ENCODE measurements at regions not wholly inside any gene's neighbourhood (a gene's known extent, or its start where the extent isn't known, plus 50 kb on each side); places are given as distances from the start of the nearest gene placed in this dataset.

GRCh38 chr4:17286752-17287460 is 225.0 kb downstream of the QDPR start:
- no peak for DNase-seq

GRCh38 chr4:17285747-17286146 is 226.1 kb downstream of the QDPR start:
- no peak for DNase-seq

- DNase-seq: no peak
These were observed 227.3 kb downstream of the QDPR start for GRCh38 chr4:17284323-17285175.

GRCh38 chr4:17283832-17284231 is 228.1 kb downstream of the QDPR start:
- no peak for DNase-seq

GRCh38 chr4:17283251-17283650 is 228.6 kb downstream of the QDPR start:
- DNase-seq: no peak

- no peak for DNase-seq
These were observed 231.4 kb downstream of the QDPR start for GRCh38 chr4:17280261-17281018.

GRCh38 chr4:17276776-17277175 is 235.1 kb downstream of the QDPR start:
- no peak for DNase-seq

- DNase-seq: no peak
These were observed 236.1 kb downstream of the QDPR start for GRCh38 chr4:17275836-17276235.

GRCh38 chr4:17273047-17273446 is 238.8 kb downstream of the QDPR start:
- no peak for DNase-seq

GRCh38 chr4:17272154-17272553 is 239.7 kb downstream of the QDPR start:
- DNase-seq: no peak

GRCh38 chr4:17265653-17266052 is 246.2 kb downstream of the QDPR start:
- no peak for DNase-seq

GRCh38 chr4:17265139-17265538 is 246.8 kb downstream of the QDPR start:
- no peak for DNase-seq

- DNase-seq: no peak
These were observed 251.6 kb downstream of the QDPR start for GRCh38 chr4:17260166-17260907.

GRCh38 chr4:17258106-17258505 is 253.8 kb downstream of the QDPR start:
- no peak for DNase-seq

GRCh38 chr4:17252131-17252530 is 259.8 kb downstream of the QDPR start:
- no peak for DNase-seq

GRCh38 chr4:17251101-17251500 is 260.8 kb downstream of the QDPR start:
- DNase-seq: no peak

- DNase-seq: no peak
These were observed 261.3 kb downstream of the QDPR start for GRCh38 chr4:17250591-17250990.

- DNase-seq: no peak
These were observed 265.2 kb downstream of the QDPR start for GRCh38 chr4:17246656-17247055.

GRCh38 chr4:17241835-17242234 is 270.1 kb downstream of the QDPR start:
- DNase-seq: no peak

GRCh38 chr4:17238633-17239032 is 273.3 kb downstream of the QDPR start:
- no peak for DNase-seq

- DNase-seq: no peak
These were observed 275.2 kb downstream of the QDPR start for GRCh38 chr4:17236686-17237085.

- no peak for DNase-seq
These were observed 277.2 kb downstream of the QDPR start for GRCh38 chr4:17234678-17235077.
